ENCODE measurements at regions not wholly inside any gene's neighbourhood (a gene's known extent, or its start where the extent isn't known, plus 50 kb on each side); places are given as distances from the start of the nearest gene placed in this dataset.

DNA sequence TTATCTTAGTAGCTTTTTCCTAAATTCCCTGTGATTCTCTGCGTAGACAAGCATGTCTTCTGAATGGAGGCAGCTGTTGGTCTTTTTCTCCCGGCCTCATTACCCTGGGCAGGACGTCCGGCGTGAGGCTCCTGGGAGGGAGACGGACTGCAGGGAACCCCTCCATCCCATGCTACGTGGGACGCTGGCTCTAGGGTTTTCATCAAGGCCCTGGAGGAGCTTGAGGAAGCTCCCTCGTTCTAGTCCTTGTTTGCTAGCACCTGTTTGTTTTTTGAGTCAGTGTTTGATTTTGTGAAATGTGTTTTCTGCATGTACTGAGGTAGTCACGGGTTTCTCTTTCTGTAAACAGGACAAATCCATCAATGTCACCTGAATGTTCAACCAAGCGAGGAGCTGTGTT is 99.3 kb upstream of the TMEM18 start:
- H3K27ac ChIP-seq = no peak overlapping the region
- TF ChIP-seq, protein P1, sequence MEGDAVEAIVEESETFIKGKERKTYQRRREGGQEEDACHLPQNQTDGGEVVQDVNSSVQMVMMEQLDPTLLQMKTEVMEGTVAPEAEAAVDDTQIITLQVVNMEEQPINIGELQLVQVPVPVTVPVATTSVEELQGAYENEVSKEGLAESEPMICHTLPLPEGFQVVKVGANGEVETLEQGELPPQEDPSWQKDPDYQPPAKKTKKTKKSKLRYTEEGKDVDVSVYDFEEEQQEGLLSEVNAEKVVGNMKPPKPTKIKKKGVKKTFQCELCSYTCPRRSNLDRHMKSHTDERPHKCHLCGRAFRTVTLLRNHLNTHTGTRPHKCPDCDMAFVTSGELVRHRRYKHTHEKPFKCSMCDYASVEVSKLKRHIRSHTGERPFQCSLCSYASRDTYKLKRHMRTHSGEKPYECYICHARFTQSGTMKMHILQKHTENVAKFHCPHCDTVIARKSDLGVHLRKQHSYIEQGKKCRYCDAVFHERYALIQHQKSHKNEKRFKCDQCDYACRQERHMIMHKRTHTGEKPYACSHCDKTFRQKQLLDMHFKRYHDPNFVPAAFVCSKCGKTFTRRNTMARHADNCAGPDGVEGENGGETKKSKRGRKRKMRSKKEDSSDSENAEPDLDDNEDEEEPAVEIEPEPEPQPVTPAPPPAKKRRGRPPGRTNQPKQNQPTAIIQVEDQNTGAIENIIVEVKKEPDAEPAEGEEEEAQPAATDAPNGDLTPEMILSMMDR (conservative IDR thresholded peaks at IDR 0.05) = no peak

DNA sequence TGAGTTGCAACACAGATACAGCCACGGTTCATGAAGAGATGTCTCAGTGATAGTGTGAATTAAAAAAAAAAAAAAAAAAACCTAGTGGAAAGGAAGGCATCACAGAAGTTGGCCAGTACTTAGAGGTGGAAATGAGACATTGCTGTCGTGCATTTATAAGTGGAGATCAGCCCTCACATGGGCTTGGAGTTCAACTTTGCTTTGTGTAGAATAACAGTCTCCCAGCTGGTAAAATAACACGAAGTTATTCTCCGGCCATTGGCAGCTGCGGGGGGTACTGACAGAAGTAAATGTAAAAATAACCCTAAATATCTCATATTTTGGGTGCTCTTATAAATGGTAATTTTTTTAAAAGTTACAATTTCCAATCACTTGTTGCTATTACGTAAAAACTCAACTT is 98.8 kb upstream of the TMEM18 start:
- TF ChIP-seq, protein P1 (conservative IDR thresholded peaks at IDR 0.05) = no peak
- TF ChIP-seq ZFX (IDR thresholded peaks at IDR 0.05) = no peak
- H3K27ac ChIP-seq = no peak overlapping the region

DNA sequence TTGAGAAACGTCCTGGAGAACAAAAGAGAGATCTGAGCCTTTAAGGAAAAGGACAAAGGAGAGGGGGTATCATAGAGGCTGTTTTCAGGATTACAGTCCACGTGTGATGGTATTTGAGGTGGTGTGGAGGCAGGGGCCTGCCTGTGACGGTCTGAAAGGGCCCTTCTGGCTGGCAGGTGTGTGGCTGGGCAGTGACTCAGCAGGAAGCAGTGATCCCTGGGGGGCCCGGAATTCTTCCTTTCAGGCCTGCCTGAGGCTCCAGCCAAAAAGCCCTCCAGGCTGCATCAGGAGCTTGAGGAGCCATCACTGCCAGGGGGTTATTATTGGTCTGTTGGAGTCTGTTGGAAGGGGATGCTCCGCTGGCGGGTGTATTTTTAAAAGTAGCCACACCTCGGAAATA is 97.2 kb upstream of the TMEM18 start:
- no peak overlapping the region for H3K27ac ChIP-seq
- TF ChIP-seq ZFX (IDR thresholded peaks at IDR 0.05) = no peak
- TF ChIP-seq, protein P1 (conservative IDR thresholded peaks at IDR 0.05) = no peak

DNA sequence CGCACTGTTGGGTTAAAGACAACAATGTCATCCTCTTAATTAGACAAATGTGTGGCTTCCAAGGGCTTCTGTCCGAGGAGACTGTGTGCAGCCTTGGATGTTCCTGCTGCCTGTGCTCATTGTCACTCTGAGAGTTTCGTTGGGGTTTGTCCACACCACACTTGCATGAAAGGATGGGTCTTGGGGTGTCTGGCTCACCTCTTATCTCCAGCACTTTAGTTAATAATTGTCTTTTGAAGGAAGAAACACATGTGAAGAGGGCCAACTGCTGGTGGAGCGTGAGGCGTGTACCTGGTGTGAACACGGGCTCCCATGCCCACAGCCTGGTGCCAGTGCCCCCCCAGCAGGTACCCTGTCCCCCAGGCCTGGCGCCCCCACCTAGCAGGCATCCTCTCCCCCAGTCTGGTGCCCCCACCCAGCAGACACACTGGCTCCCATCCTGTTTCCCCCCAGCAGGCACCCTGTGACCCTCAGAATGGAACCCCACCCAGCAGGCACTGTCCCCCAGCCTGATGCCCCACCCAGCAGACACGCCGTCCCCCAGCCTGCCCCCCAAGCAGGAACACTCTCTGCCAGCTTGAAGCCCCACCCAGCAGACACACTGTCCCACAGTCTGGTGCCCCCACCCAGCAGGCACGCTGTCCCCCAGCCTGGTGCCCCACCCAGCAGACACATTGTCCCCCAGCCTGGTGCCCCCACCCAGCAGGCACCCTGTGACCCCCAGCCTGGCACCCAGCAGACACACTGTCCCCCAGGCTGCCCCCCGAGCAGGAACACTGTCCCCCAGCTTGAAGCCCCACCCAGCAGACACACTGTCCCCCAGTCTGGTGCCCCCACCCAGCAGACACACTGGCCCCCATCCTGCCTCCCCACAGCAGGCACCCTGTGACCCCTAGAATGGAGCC is 96.3 kb upstream of the TMEM18 start:
- TF ChIP-seq, protein P1 (conservative IDR thresholded peaks at IDR 0.05) = no peak
- H3K27ac ChIP-seq = no peak overlapping the region

DNA sequence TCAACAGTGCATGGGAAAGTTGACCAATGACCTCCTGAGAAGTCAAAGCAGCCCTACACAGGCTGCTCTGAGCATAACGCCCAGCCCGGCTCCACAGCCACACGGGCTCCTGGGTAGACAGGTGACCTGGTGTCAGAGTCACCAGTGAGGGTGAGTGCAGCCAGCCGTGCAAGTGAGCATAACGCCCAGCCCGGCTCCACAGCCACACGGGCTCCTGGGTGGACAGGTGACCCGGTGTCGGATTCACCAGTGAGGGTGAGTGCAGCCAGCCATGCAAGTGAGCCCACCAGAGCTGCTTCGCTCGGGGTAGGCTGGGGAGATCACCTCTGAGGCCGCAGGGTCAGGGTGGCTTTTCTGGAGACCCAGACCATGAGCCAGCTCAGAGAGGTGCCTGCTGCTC is 94.3 kb upstream of the TMEM18 start:
- TF ChIP-seq, protein P1 (conservative IDR thresholded peaks at IDR 0.05) = no peak
- TF ChIP-seq ZFX (IDR thresholded peaks at IDR 0.05) = no peak
- no peak overlapping the region for H3K27ac ChIP-seq

DNA sequence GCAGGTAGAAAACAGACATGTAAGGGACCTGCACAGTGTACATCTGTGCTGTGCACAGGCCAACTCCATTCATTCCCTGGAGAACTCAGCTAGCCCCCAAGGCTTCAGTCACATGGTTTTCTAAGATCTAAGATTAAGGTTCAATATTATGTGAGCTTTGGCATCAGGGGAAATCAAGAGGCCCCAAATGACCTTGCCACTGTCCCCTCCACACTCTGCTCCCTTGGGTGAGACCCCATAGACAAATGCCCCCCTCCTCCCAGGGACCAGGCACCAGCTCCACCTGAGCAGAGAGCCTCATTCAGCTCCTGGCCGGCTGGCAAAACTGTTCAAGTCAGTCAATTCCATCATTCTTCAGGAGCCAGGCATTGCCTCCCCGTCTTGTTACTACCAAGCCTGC is 93.6 kb upstream of the TMEM18 start:
- TF ChIP-seq, protein P1 (conservative IDR thresholded peaks at IDR 0.05) = no peak
- no peak for TF ChIP-seq ZFX (IDR thresholded peaks at IDR 0.05)
- H3K27ac ChIP-seq = no peak overlapping the region

DNA sequence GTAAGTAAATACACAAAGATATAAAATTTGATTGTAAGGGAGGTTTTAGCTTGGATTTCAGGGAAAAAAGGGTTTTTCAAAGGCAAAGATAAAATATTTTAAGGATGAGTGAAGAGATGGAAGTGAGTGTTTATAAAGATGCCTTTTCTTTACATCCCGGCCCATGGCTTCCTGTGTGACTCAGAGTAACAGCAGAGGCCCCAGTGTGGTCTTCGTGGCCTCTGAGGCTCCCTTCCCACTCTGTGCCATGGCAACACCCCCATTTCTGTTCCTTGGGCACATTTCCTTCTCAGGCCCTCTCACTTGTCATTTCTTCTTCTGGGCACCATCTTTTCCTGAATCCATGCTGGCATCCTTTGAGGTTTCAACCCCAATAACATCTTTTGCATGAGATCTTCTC is 92.6 kb upstream of the TMEM18 start:
- no peak overlapping the region for H3K27ac ChIP-seq

More for the DNA sequence above, 92.6 kb upstream of the TMEM18 start:
- TF ChIP-seq, protein P1 (conservative IDR thresholded peaks at IDR 0.05) = no peak
- TF ChIP-seq ZFX (IDR thresholded peaks at IDR 0.05) = no peak
